Skin epidermis (tissue), 12 donors: ENCODE measurements at regions not wholly inside any gene's neighbourhood (a gene's known extent, or its start where the extent isn't known, plus 50 kb on each side); places are given as distances from the start of the nearest gene placed in this dataset.
A peak's percentile ranks its signal among the peaks of the same experiment; 100 is the strongest.
"Not testable (repeated sequence)": the region's sequence is repeated elsewhere in the genome, so short reads cannot be mapped to it uniquely, and the experiment has no call there.

ENCODE experiments used
- H3K27ac ChIP-seq, 21 experiments: fragments of 200-600 bp; sonication (generic) in 11 of 21; one replicate each; pipeline ENCODE4 v1.5.0; 2020; ENCODE audit warnings: mild to moderate bottlenecking in 3 of 21, inconsistent platforms in 2 of 21, moderate library complexity in 2 of 21
- H3K4me3 ChIP-seq, 7 experiments: fragments of 200-600 bp; sonication (generic) in 2 of 7; one replicate each; pipeline ENCODE4 v1.5.0; 2020; ENCODE audit warnings: inconsistent platforms in 2 of 7, mild to moderate bottlenecking in 2 of 7, moderate library complexity in 1 of 7

- H3K27ac ChIP-seq, result peak overlapping the region in 2 of 21 experiments; percentile 34 to 40
- no peak overlapping the region for H3K4me3 ChIP-seq
Measured at GRCh38 chr12:58703866-58704265, 216.4 kb downstream of the LRIG3 start.

- H3K4me3 ChIP-seq, result not testable (repeated sequence)
- peak overlapping the region in 2 of 21 experiments; percentile 40 to 41 for H3K27ac ChIP-seq
Measured at GRCh38 chr12:58704770-58705169, 215.5 kb downstream of the LRIG3 start.

- Histone ChIP-seq H3K4me3 (no peak overlapping the region), H3K27ac (peak overlapping the region in 1 of 21 experiments; percentile 77)
Measured at GRCh38 chr12:58710901-58711300, 209.4 kb downstream of the LRIG3 start.

- peak overlapping the region in 6 of 21 experiments; percentile 23 to 83 (median 68) for H3K27ac ChIP-seq
- no peak overlapping the region for H3K4me3 ChIP-seq
Measured at GRCh38 chr12:58711974-58712373, 208.3 kb downstream of the LRIG3 start.

GRCh38 chr12:58712976-58713375 is 207.3 kb downstream of the LRIG3 start:
- Histone ChIP-seq H3K4me3 (no peak overlapping the region), H3K27ac (peak overlapping the region in 1 of 21 experiments; percentile 83)

GRCh38 chr12:58719161-58719560 is 201.1 kb downstream of the LRIG3 start:
- H3K27ac ChIP-seq, result no peak overlapping the region
- H3K4me3 ChIP-seq, result no peak overlapping the region

GRCh38 chr12:58720421-58720820 is 199.9 kb downstream of the LRIG3 start:
- no peak overlapping the region for H3K4me3 ChIP-seq
- H3K27ac ChIP-seq, result peak overlapping the region in 3 of 21 experiments; percentile 5 to 23 (median 12)

- H3K4me3 ChIP-seq, result no peak overlapping the region
- H3K27ac ChIP-seq, result peak overlapping the region in 7 of 21 experiments; percentile 4 to 60 (median 37)
Measured at GRCh38 chr12:58725400-58726105, 194.8 kb downstream of the LRIG3 start.

- no peak overlapping the region for H3K27ac ChIP-seq
- H3K4me3 ChIP-seq, result no peak overlapping the region
Measured at GRCh38 chr12:58727521-58727920, 192.8 kb downstream of the LRIG3 start.

GRCh38 chr12:58728397-58728796 is 191.9 kb downstream of the LRIG3 start:
- Histone ChIP-seq H3K27ac (no peak overlapping the region), H3K4me3 (no peak overlapping the region)

GRCh38 chr12:58731096-58731495 is 189.2 kb downstream of the LRIG3 start:
- H3K27ac ChIP-seq, result no peak overlapping the region

GRCh38 chr12:58732894-58733293 is 187.4 kb downstream of the LRIG3 start:
- Histone ChIP-seq H3K4me3 (no peak overlapping the region), H3K27ac (no peak overlapping the region)

More at GRCh38 chr12:58731096-58731495, 189.2 kb downstream of the LRIG3 start:
- H3K4me3 ChIP-seq, result no peak overlapping the region

- no peak overlapping the region for H3K4me3 ChIP-seq
- no peak overlapping the region for H3K27ac ChIP-seq
Measured at GRCh38 chr12:58741226-58741625, 179.1 kb downstream of the LRIG3 start.

GRCh38 chr12:58745348-58746125 is 174.8 kb downstream of the LRIG3 start:
- H3K27ac ChIP-seq, result no peak overlapping the region
- H3K4me3 ChIP-seq, result no peak overlapping the region

GRCh38 chr12:58747533-58747932 is 172.8 kb downstream of the LRIG3 start:
- no peak overlapping the region for H3K4me3 ChIP-seq
- H3K27ac ChIP-seq, result no peak overlapping the region

GRCh38 chr12:58750484-58750883 is 169.8 kb downstream of the LRIG3 start:
- H3K4me3 ChIP-seq, result no peak overlapping the region
- H3K27ac ChIP-seq, result peak overlapping the region in 4 of 21 experiments; percentile 23 to 57 (median 27)

- Histone ChIP-seq H3K4me3 (no peak overlapping the region), H3K27ac (peak overlapping the region in 1 of 21 experiments; percentile 44)
Measured at GRCh38 chr12:58757422-58757821, 162.9 kb downstream of the LRIG3 start.

GRCh38 chr12:58759745-58760144 is 160.6 kb downstream of the LRIG3 start:
- not testable (repeated sequence) for H3K27ac ChIP-seq, H3K4me3 ChIP-seq

- H3K27ac ChIP-seq, result no peak overlapping the region
- H3K4me3 ChIP-seq, result no peak overlapping the region
Measured at GRCh38 chr12:58761308-58761707, 159.0 kb downstream of the LRIG3 start.

- Histone ChIP-seq H3K4me3 (no peak overlapping the region), H3K27ac (no peak overlapping the region)
Measured at GRCh38 chr12:58764100-58764953, 156.0 kb downstream of the LRIG3 start.
